ENCODE measurements at regions not wholly inside any gene's neighbourhood (a gene's known extent, or its start where the extent isn't known, plus 50 kb on each side); places are given as distances from the start of the nearest gene placed in this dataset.
"Not testable (repeated sequence)": the region's sequence is repeated elsewhere in the genome, so short reads cannot be mapped to it uniquely, and the experiment has no call there.

DNA sequence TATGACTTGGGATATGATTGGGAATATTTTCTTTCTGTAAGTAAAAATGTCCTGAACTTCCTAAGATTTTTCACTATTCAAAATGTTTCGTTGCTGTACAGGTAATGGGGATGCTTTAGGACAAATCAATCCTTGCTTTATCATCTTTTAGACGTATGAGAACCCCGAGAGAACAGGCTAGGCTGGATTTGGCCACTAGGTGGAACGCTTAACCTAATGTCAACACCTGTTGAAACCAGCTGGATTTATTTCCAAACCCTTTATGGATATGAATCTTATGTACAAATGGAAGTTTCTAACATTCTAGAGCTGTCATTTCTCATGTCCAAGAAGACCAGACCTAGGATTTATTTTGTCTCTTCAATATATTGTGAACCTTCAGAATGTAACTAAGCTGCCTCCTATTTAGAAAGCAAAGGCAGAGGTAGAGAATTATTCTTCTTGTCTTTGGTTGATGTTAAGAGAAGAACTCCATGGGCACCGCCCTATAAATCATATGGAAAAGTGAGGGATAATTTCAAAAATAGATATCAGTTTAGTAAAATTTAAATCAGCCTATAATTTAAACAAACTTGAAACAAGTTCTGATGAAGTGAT is 96.7 kb downstream of the PMAIP1 start:
- peak; percentile 58 for DNase-seq
- in situ Hi-C loops (cut with HindIII; ENCODE audit: low pct_ligation_motif_present, low pct_unique_long_range_greater_than_20kb, low sequenced_read_pairs) = loop anchor here (25.0 kb wide), 1 partner anchor 566 kb away; no protein-coding TSS in a partner anchor

DNA sequence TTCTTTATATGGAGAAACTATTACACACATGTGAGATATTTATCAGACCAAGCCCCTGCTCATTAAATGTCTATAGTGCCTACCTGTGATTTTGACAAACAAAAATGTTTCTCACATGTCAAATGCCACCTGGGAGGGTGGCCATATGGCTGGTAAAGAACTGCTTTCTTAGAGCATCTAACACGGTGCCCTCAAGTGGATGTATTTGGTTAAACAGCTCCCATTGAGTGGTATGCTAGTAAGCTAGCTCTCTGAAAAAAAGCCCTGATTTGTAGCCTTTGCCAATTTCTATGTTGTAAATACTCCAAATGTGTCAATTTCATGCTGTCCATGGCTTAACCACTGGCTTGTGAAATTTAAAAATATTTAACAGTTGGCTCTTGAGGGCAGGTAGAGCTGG is 94.6 kb downstream of the PMAIP1 start:
- DNase-seq = no peak

DNA sequence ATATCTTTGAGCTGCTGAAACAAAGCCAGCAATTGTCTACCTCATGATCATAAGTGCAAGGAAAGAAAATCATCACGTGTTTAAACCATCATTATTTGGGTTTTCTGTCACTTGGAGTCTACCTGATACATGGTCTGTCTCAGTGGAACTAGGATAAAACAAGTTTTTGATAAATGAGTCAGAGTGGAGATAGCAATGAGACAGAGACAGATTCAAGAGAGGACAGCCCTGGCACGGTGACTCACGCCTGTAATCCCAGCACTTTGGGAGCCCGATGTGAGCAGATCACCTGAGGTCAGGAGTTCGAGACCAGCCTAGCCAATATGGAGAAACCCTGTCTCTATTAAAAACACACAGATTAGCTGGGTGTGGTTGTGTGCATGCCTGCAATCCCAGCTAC is 93.8 kb downstream of the PMAIP1 start:
- DNase-seq = no peak
- in situ Hi-C loops (cut with HindIII; ENCODE audit: low pct_ligation_motif_present, low pct_unique_long_range_greater_than_20kb, low sequenced_read_pairs) = loop anchor here (25.0 kb wide), 1 partner anchor 569 kb away; no protein-coding TSS in a partner anchor

More for the DNA sequence above, 94.6 kb downstream of the PMAIP1 start:
- in situ Hi-C loops (cut with HindIII; ENCODE audit: low pct_ligation_motif_present, low pct_unique_long_range_greater_than_20kb, low sequenced_read_pairs) = loop anchor here (25.0 kb wide), 1 partner anchor 568 kb away; no protein-coding TSS in a partner anchor

DNA sequence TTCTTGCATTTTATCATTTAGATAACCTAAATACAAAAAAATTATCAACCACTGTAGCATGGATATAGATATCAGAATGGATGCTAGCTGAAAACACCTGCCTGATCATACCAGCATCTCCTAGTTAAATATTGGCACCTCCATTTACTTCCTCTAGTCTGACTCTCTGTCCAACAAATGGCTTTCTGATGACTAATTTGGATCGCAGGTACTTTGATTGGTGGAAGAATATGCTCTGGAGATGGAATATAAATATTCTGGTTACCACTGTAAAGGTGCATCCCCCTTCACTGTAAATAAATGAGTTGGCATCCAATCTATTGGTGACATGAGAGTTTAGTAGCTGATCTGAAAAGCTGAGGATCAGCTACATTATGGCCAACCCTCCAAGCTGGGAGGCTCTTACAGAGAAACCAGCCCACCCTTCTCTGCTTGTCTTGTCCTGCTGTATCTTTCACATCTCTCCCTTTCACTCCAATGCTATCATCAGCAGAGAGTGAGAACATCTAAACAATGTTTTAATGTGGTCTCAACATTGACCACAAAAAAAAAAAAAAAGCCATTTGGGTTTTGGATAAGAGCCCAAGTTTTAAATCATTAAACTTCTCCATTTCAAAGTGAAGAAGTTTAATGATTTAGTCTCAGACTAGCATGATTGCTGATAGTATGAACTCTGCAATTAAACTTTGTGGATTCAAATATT is 90.5 kb downstream of the PMAIP1 start:
- in situ Hi-C loops (cut with HindIII; ENCODE audit: low pct_ligation_motif_present, low pct_unique_long_range_greater_than_20kb, low sequenced_read_pairs) = loop anchor here (25.0 kb wide), 1 partner anchor 572 kb away; no protein-coding TSS in a partner anchor
- DNase-seq = peak; percentile 4

DNA sequence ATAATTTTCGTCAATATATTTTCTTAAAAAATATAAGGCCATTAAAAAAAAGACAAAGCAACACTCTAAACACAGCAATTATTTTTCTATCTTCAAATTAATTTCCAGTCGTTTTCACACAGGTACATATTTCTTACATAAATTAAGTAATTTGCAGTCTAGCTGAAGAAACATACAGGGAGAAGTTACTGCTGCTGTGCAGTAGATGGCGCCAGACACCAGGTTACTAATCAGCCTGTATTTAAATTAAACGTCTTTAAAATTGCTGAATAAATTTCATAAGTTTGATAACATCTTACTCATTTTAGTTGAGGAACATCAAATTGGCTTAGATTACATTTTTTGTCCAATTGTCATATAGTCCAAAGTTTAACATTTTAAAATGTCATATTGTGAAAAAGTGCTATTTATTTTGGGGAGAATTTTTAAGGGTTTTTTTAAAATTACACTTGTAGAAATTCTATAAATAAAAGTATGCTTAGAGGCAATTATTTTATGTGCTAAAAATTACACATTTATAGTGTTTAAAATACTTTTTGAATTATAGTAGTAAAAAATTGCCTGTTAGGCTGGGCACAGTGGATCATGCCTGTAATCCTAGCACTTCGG is 88.4 kb downstream of the PMAIP1 start:
- in situ Hi-C loops (cut with HindIII; ENCODE audit: low pct_ligation_motif_present, low pct_unique_long_range_greater_than_20kb, low sequenced_read_pairs) = loop anchor here (25.0 kb wide), 1 partner anchor 574 kb away; no protein-coding TSS in a partner anchor
- DNase-seq = peak; percentile 44

DNA sequence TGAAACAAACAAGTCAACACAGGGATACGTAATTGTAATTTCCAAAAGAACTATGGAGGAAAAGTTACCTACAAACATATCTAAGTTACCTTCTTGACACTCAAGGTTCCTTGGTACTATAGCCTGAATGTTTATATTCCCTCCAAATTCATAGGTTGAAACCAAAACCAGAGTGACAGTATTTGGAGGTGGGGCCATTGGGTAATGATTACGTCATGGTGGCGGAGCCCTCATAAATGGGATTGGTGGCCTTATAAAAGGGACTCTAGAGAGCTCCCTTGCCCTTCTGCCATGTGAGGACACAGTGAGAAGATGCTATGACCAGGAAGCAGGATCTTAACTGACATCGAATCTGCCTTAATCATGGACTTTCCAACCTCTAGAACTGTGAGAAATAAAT is 87.3 kb downstream of the PMAIP1 start:
- DNase-seq = no peak
- in situ Hi-C loops (cut with HindIII; ENCODE audit: low pct_ligation_motif_present, low pct_unique_long_range_greater_than_20kb, low sequenced_read_pairs) = loop anchor here (25.0 kb wide), 1 partner anchor 575 kb away; no protein-coding TSS in a partner anchor

DNA sequence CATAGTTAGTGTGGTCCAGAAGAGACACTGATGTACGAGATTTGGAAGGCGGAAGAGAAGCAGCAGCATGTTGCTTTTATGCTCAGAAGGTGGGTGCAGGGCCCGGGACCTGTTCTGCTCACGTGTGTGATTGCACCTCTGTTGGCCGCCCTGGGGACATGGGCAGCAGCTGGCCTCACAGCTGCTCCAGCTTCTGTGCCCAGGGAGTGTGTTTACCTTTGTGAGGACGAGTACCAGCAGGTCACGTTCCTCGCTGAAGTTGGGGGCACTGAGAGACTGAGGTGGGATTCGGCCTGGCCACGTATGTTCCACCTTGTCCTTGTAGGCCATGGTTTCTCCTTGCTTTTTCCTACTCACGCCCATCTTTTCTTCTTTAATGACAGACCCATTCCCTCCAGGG is 86.3 kb downstream of the PMAIP1 start:
- DNase-seq = no peak
- in situ Hi-C loops (cut with HindIII; ENCODE audit: low pct_ligation_motif_present, low pct_unique_long_range_greater_than_20kb, low sequenced_read_pairs) = loop anchor here (25.0 kb wide), 1 partner anchor 576 kb away; no protein-coding TSS in a partner anchor

DNA sequence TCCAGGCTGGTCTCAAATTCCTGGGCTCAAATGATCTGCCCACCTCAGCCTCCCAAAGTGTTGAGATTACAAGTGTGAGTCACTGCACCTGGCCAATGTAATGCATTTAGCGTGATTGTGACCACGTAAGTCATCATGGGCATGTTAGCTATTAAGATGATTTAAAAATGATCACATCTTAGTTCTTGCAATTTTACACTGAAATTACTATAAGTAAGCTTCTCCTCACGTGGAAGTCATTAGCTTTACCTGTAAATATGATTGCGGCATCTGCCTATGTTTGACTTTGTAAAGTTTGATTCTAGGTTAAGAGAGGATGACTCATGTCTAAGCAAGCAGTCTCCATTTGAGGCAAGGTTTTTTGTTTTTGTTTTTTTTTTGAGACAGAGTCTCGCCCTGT is 85.5 kb downstream of the PMAIP1 start:
- in situ Hi-C loops (cut with HindIII; ENCODE audit: low pct_ligation_motif_present, low pct_unique_long_range_greater_than_20kb, low sequenced_read_pairs) = loop anchor here (25.0 kb wide), 1 partner anchor 577 kb away; no protein-coding TSS in a partner anchor
- DNase-seq = no peak

DNA sequence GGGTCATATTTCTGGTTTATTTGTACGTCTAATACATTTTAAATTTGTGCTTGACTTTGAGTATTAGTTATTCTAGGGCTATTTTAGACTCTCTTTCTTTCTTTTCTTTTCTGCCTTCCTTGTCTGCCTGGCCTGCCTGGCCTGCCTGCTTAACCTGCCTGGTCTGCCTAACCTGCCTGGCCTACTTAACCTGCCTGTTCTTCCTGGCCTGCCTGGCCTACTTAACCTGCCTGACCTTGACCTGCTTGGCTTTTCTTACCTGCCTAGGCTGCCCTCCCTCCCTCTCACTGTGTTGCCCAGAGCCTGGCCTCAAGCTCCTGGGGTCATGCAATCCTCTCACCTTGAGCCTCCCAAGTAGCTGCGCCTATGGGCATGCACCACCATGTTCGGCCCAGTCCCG is 83.7 kb downstream of the PMAIP1 start:
- in situ Hi-C loops (cut with HindIII; ENCODE audit: low pct_ligation_motif_present, low pct_unique_long_range_greater_than_20kb, low sequenced_read_pairs) = loop anchor here (25.0 kb wide), 1 partner anchor 579 kb away; no protein-coding TSS in a partner anchor
- no peak for DNase-seq

DNA sequence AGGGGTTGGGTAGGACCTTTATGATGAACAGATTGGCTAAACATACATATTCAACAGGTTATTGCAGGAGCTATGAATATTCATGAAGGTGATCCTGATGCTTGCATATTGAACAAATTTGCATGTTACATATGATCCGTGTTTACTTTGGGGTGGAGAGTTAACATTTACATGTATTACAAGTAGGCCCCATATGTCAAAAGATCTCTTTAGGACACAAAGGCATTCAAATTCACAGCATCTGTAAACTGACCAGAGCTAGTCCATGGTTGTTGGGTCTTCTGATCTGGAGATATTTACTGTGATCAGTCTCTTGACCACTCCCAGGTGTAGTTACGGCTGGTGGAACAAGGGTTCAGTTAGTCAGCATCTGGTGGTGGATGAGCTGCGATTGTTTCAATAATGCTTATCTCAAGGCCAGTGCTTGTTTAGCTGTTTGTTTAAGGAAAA is 80.4 kb downstream of the PMAIP1 start:
- in situ Hi-C loops (cut with HindIII; ENCODE audit: low pct_ligation_motif_present, low pct_unique_long_range_greater_than_20kb, low sequenced_read_pairs) = loop anchor here (25.0 kb wide), 1 partner anchor 582 kb away; no protein-coding TSS in a partner anchor
- DNase-seq = no peak

DNA sequence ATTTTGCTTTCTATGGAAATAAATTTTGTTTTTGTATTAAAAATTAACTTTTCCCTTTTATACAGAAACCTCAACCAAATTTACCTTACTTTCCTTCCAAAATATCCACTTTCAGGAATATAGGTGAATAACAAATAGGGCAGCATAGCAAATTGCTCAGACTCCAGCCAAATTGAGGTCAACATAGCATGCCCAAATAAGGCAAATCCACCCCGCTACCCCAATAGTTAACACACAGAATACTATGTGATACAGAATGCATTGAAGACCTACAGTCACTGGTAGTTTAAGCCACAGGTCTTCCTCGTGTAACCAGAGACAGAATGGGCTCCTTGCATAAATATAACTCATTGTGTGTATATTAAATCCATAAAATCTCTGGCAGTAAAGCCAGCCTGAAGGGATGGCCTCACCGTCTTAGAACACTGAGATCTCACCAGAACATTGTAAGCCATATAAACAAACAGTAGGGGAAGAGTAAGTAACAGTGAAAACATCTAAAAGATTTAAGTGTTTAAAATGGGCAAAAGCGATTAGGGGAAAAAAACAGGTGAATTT is 72.2 kb downstream of the PMAIP1 start:
- DNase-seq = no peak
- in situ Hi-C loops (cut with HindIII; ENCODE audit: low pct_ligation_motif_present, low pct_unique_long_range_greater_than_20kb, low sequenced_read_pairs) = no loop called here

DNA sequence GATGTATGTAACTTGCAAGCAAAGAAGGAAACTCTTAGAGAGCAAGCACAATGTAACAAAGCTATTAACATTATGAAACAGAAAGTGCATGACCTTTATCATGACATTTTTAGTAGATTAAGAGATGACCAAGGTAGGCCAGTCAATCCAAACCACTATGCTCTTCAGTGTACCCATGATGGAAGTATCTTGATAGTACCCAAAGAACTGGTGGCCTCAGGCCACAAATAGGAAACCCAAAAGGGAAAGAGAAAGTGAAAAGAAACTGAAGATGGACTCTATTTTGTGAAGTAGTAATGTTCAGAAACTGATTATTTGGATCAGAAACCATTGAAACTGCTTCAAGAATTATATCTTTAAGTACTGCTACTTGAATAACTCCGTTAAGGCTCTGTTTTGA is 71.3 kb downstream of the PMAIP1 start:
- in situ Hi-C loops (cut with HindIII; ENCODE audit: low pct_ligation_motif_present, low pct_unique_long_range_greater_than_20kb, low sequenced_read_pairs); DNase-seq: not testable (repeated sequence)

DNA sequence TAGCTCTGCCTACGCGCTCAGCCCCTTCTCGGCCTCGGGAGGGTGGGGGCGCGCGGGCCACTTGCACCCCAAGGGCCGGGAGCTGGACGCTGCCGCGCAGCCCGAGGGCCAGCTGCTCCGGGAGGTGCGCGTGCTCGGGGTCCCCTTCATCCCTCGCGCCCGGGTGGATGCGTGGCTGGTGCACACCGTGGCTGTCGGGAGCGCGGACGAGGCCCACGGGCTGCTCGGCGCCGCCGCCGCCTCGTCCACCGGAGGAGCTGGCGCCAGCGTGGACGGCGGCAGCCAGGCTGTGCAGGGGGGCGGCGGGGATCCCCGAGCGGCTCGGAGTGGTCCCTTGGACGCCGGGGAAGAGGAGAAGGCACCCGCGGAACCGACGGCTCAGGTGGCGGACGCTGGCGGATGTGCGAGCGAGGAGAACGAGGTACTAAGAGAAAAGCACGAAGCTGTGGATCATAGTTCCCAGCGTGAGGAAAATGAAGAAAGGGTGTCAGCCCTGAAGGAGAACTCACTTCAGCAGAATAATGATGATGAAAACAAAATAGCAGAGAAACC is 69.8 kb downstream of the PMAIP1 start:
- DNase-seq; in situ Hi-C loops (cut with HindIII; ENCODE audit: low pct_ligation_motif_present, low pct_unique_long_range_greater_than_20kb, low sequenced_read_pairs): not testable (repeated sequence)

DNA sequence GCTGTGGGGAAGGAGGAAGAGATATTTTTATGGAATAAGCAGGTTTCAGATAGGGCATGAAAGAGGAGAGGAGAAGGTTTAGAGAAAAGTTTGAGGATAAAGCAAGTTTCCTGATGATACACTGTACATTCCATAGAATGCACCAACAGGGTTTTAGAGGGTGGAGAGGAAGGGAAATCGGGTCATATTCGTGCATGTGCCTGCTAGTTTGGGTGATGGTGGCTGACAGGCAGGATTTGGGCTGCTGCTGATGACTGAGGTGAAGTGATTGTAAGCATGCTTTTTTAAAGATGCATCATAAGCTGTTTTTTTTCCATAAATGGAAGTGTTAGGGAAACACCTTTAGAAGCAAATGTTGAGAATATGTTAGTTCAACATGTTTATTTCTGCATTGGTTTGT is 68.8 kb downstream of the PMAIP1 start:
- in situ Hi-C loops (cut with HindIII; ENCODE audit: low pct_ligation_motif_present, low pct_unique_long_range_greater_than_20kb, low sequenced_read_pairs) = no loop called here
- no peak for DNase-seq

DNA sequence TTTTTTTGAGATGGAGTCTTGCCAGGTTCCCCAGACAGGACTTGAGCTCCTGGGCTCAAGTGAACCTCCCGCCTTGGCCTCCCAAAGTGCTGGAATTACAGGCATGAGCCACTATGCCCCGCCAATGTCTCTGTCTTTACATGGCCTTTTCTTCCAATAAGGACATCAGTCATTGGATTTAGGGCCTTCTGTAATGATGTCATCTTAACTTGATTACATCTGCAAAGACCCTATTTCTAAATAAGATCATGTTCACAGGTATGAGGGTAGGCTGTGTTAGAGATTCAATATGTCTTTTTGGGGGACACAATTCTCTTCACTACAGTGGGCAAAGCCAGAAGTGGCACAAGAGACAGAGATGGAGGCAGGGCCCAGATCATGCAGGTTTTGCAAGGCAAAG is 68.1 kb downstream of the PMAIP1 start:
- in situ Hi-C loops (cut with HindIII; ENCODE audit: low pct_ligation_motif_present, low pct_unique_long_range_greater_than_20kb, low sequenced_read_pairs) = no loop called here
- DNase-seq = no peak

DNA sequence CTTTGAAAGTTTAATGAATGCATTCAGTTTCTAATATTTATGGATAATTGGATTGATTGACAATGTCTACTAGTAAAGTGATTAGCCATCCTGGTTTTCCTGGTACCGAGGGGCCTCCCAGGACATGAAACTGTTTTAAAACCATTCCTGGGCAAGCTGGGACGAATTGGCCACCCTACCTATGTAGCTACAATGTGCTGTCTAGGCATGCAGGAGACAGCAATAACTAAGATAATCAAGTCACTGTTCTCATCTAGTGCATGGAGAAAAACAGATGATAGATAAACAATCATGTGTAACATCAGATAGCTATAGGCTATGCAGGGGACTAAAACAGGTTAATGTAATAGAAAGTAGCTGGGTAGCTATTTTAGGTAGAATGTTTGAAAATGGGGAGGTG is 67.1 kb downstream of the PMAIP1 start:
- no peak for DNase-seq
- in situ Hi-C loops (cut with HindIII; ENCODE audit: low pct_ligation_motif_present, low pct_unique_long_range_greater_than_20kb, low sequenced_read_pairs) = no loop called here

DNA sequence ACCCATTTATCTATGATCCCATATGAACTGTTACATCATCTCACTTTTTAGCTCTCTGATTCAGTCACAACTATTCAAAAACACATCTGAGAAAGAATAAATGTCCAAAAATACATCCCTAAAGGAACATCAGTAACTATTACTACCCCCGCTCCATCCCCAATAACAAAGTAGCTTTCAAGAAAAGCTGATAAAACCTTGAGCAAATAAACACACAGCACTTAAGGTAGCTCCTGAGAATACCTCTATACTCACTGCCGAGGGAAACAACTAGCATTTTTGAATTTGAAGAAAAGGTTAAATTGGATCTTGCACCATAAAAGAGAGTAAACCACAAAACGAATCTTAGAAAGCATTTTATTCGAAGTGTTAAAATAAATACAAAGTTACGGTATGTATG is 63.4 kb downstream of the PMAIP1 start:
- no peak for DNase-seq
- in situ Hi-C loops (cut with HindIII; ENCODE audit: low pct_ligation_motif_present, low pct_unique_long_range_greater_than_20kb, low sequenced_read_pairs) = no loop called here

DNA sequence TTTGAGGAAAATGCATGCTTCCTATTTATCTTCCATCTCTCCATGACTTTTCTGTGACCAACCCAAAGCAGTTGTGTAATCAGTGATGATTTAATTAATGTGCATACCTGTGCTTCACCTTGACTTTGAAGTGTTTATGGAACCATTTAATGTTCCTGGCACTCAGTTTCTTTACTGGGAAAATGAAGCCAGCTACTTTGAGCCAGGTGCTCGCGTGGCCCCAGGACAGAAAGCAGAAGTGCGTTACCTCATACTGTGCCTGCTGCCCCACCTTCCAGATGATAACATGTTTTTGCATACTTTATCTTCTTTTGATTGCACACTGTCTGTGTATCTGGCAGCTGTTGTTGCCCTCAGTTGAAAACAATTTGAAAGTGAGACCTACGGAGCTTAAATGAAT is 61.3 kb downstream of the PMAIP1 start:
- no peak for DNase-seq
- in situ Hi-C loops (cut with HindIII; ENCODE audit: low pct_ligation_motif_present, low pct_unique_long_range_greater_than_20kb, low sequenced_read_pairs) = no loop called here

DNA sequence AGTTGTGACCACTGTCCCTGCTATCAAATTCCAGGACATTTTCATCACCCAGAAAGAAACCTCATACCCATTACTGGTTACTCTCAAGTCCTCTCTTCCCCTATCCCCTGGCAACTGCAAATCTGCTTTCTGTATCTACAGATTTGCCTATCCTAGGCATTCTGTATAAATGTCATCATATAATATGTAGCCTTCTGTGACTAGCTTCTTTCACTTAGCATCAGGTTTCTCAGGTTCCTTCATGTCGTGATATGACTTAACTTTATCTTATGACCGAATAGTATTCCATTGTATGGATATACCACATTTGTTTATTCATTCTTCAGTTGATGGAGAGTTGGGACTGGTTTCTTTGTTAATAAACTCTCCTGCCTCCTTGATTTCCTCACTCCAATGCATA is 60.5 kb downstream of the PMAIP1 start:
- DNase-seq = no peak
- in situ Hi-C loops (cut with HindIII; ENCODE audit: low pct_ligation_motif_present, low pct_unique_long_range_greater_than_20kb, low sequenced_read_pairs) = no loop called here
